ENCODE measurements at regions not wholly inside any gene's neighbourhood (a gene's known extent, or its start where the extent isn't known, plus 50 kb on each side); places are given as distances from the start of the nearest gene placed in this dataset.

DNA sequence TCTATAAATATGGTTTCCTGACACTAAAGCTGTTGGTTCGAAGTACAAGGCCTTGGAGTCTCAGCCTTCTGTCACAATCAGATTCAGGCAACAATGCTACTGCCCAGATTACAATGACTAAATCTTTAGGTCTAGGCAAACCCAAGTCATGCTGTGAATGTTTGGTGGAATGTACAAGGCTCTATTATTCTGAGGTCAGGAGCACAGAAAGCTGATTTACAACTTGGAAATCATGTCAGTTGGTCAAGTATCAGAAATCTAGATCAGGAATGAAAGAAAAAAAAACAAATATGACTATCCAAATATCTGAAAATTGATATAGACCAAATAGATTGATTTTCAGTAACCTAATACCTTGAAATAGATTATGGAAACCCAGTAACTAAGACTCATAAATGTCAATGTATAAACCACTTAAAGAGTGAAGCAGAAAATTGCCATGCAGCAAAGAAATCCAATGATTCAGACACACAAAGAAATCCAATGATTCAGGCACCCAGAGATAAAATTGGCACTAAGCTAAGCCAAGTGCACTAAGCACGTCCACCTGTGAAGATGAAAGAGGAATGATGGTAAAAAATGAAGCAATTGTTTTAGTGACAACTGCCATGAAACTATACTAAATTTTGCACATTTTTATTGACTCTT lies 588.0 kb upstream of the TUSC1 start:
- TF ChIP-seq, protein P1, sequence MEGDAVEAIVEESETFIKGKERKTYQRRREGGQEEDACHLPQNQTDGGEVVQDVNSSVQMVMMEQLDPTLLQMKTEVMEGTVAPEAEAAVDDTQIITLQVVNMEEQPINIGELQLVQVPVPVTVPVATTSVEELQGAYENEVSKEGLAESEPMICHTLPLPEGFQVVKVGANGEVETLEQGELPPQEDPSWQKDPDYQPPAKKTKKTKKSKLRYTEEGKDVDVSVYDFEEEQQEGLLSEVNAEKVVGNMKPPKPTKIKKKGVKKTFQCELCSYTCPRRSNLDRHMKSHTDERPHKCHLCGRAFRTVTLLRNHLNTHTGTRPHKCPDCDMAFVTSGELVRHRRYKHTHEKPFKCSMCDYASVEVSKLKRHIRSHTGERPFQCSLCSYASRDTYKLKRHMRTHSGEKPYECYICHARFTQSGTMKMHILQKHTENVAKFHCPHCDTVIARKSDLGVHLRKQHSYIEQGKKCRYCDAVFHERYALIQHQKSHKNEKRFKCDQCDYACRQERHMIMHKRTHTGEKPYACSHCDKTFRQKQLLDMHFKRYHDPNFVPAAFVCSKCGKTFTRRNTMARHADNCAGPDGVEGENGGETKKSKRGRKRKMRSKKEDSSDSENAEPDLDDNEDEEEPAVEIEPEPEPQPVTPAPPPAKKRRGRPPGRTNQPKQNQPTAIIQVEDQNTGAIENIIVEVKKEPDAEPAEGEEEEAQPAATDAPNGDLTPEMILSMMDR (IDR thresholded peaks at IDR 0.05) = no peak
- no peak for TF ChIP-seq NR3C1 (CRISPR knock-in tag; conservative IDR thresholded peaks at IDR 0.05; ENCODE audit: low read depth)
- TF ChIP-seq ZNF396 (CRISPR knock-in tag; IDR thresholded peaks at IDR 0.05; ENCODE audit: borderline replicate concordance) = no peak
- TF ChIP-seq, protein P2, sequence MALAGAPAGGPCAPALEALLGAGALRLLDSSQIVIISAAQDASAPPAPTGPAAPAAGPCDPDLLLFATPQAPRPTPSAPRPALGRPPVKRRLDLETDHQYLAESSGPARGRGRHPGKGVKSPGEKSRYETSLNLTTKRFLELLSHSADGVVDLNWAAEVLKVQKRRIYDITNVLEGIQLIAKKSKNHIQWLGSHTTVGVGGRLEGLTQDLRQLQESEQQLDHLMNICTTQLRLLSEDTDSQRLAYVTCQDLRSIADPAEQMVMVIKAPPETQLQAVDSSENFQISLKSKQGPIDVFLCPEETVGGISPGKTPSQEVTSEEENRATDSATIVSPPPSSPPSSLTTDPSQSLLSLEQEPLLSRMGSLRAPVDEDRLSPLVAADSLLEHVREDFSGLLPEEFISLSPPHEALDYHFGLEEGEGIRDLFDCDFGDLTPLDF (CRISPR knock-in tag; IDR thresholded peaks at IDR 0.05) = no peak
- no peak for TF ChIP-seq CBFB (CRISPR knock-in tag; IDR thresholded peaks at IDR 0.05; ENCODE audit: low read depth)
- no peak for TF ChIP-seq SMAD3 (CRISPR knock-in tag; IDR thresholded peaks at IDR 0.05; ENCODE audit: borderline replicate concordance)
- TF ChIP-seq FOXP4 (CRISPR knock-in tag; IDR thresholded peaks at IDR 0.05) = no peak
- TF ChIP-seq, protein P3, sequence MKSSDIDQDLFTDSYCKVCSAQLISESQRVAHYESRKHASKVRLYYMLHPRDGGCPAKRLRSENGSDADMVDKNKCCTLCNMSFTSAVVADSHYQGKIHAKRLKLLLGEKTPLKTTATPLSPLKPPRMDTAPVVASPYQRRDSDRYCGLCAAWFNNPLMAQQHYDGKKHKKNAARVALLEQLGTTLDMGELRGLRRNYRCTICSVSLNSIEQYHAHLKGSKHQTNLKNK (CRISPR knock-in tag; IDR thresholded peaks at IDR 0.05) = no peak
- no peak for TF ChIP-seq PRDM15 (CRISPR knock-in tag; IDR thresholded peaks at IDR 0.05)
- TF ChIP-seq TEAD1 (CRISPR knock-in tag; IDR thresholded peaks at IDR 0.05) = no peak
- TF ChIP-seq SP1 (CRISPR knock-in tag; conservative IDR thresholded peaks at IDR 0.05) = no peak
- TF ChIP-seq GABPB1 (CRISPR knock-in tag; IDR thresholded peaks at IDR 0.05) = no peak
- TF ChIP-seq ZNF416 (CRISPR knock-in tag; IDR thresholded peaks at IDR 0.05) = no peak
